Liver (tissue), 8 donors: ENCODE measurements at regions not wholly inside any gene's neighbourhood (a gene's known extent, or its start where the extent isn't known, plus 50 kb on each side); places are given as distances from the start of the nearest gene placed in this dataset.

Experiments used
- DNase-seq: peaks from one replicate; pipeline ENCODE4 v3.0.0-alpha.2; 2017; ENCODE audit warnings: low spot score
- H3K27ac ChIP-seq, 2 donors: one replicate each; pipeline ENCODE4 v1.7.0; 2013; ENCODE audit warnings: inconsistent platforms in 2 of 2, low read length in 2 of 2, control low read depth in 1 of 2, low read depth in 1 of 2, mild to moderate bottlenecking in 1 of 2
- H3K27me3 ChIP-seq, 4 donors: one replicate each; pipeline versions ENCODE4 v1.6.1 to v1.7.0; 2013; ENCODE audit warnings: low read length in 3 of 4, inconsistent platforms in 1 of 4, mild to moderate bottlenecking in 1 of 4, moderate library complexity in 1 of 4; ENCODE audit not compliant: control insufficient read depth in 4 of 4, insufficient read depth in 4 of 4
- H3K36me3 ChIP-seq, 4 donors: one replicate each; pipeline versions ENCODE4 v1.6.1 to v1.7.0; 2013; ENCODE audit warnings: low read length in 3 of 4, mild to moderate bottlenecking in 3 of 4, low read depth in 1 of 4, moderate library complexity in 1 of 4; ENCODE audit not compliant: control insufficient read depth in 4 of 4, insufficient read depth in 3 of 4
- H3K4me1 ChIP-seq, 4 donors: one replicate each; pipeline versions ENCODE4 v1.6.1 to v1.7.0; 2013; ENCODE audit warnings: low read length in 3 of 4, mild to moderate bottlenecking in 3 of 4, moderate library complexity in 1 of 4; ENCODE audit not compliant: control insufficient read depth in 4 of 4, insufficient read depth in 4 of 4
- H3K4me3 ChIP-seq, 3 donors: one replicate each; pipeline versions ENCODE4 v1.6.1 to v1.7.0; 2013; ENCODE audit warnings: low read length in 3 of 3, control low read depth in 1 of 3, low read depth in 1 of 3, mild to moderate bottlenecking in 1 of 3
- H3K9ac ChIP-seq, 2 donors: one replicate each; pipeline ENCODE4 v1.7.0; 2013; ENCODE audit warnings: low read length in 2 of 2, mild to moderate bottlenecking in 2 of 2, moderate library complexity in 2 of 2, control low read depth in 1 of 2, low read depth in 1 of 2
- H3K9me3 ChIP-seq, 4 donors: one replicate each; pipeline versions ENCODE4 v1.6.1 to v1.7.0; 2013; ENCODE audit warnings: low read length in 3 of 4; ENCODE audit not compliant: control insufficient read depth in 4 of 4
- ATF3 ChIP-seq: IDR thresholded peaks from 2 replicates; pipeline ENCODE4 v1.6.1; 2016; ENCODE audit warnings: antibody characterized with exemption
- CTCF ChIP-seq: fragments of 150-350 bp; IDR thresholded peaks from 2 replicates; pipeline ENCODE4 v1.5.1; 2017; ENCODE audit warnings: improper control_type of control experiment, low read depth, low read length; ENCODE audit not compliant: missing input control
- EGR1 ChIP-seq, 2 donors: IDR thresholded peaks; 2 replicates each; pipeline ENCODE4 v1.6.1; 2016 to 2018; ENCODE audit warnings: antibody characterized with exemption in 2 of 2, low read depth in 2 of 2
- FOXA2 ChIP-seq: IDR thresholded peaks from 2 replicates; pipeline ENCODE4 v1.6.1; 2016; ENCODE audit warnings: antibody characterized with exemption
- GABPA ChIP-seq, 2 donors: IDR thresholded peaks in 1 of 2; conservative IDR thresholded peaks in 1 of 2; 2 replicates each; pipeline ENCODE4 v1.6.1; 2016; ENCODE audit warnings: antibody characterized with exemption in 2 of 2, mild to moderate bottlenecking in 1 of 2, moderate library complexity in 1 of 2
- JUND ChIP-seq, 2 donors: IDR thresholded peaks; 2 replicates each; pipeline ENCODE4 v1.6.1; 2016; ENCODE audit warnings: antibody characterized with exemption in 2 of 2
- NR2F2 ChIP-seq: IDR thresholded peaks from 2 replicates; pipeline ENCODE4 v1.6.1; 2016; ENCODE audit warnings: antibody characterized with exemption
- RAD21 ChIP-seq, 2 donors: IDR thresholded peaks; 2 replicates each; pipeline ENCODE4 v1.6.1; 2016; ENCODE audit warnings: antibody characterized with exemption in 2 of 2, mild to moderate bottlenecking in 2 of 2
- REST ChIP-seq: IDR thresholded peaks from 2 replicates; pipeline ENCODE4 v1.6.1; 2016; ENCODE audit warnings: antibody characterized with exemption, mild to moderate bottlenecking
- RXRA ChIP-seq, 2 donors: IDR thresholded peaks; 2 replicates each; pipeline ENCODE4 v1.6.1; 2017 to 2018; ENCODE audit warnings: antibody characterized with exemption in 2 of 2, mild to moderate bottlenecking in 1 of 2
- SP1 ChIP-seq: IDR thresholded peaks from 2 replicates; pipeline ENCODE4 v1.6.1; 2018; ENCODE audit warnings: antibody characterized with exemption, mild to moderate bottlenecking
- TAF1 ChIP-seq: conservative IDR thresholded peaks from 2 replicates; pipeline ENCODE4 v1.6.1; 2016; ENCODE audit warnings: antibody characterized with exemption, mild to moderate bottlenecking
- YY1 ChIP-seq: IDR thresholded peaks from 2 replicates; pipeline ENCODE4 v1.6.1; 2016; ENCODE audit warnings: antibody characterized with exemption, mild to moderate bottlenecking
- ZBTB33 ChIP-seq: IDR thresholded peaks from 2 replicates; pipeline ENCODE4 v1.6.1; 2016; ENCODE audit warnings: antibody characterized with exemption
- WGBS: extraction: QIAGEN DNeasy Blood & Tissue Kit; methylation state at CpG from one replicate; pipeline ENCODE4 v1.1.7; 2013; 5-methylcytosine and 5-hydroxymethylcytosine counted together
- TF ChIP-seq, protein P1 (sequence below): IDR thresholded peaks from 2 replicates; pipeline ENCODE4 v1.6.1; 2016; ENCODE audit warnings: antibody characterized with exemption
- donor health status: healthy.
- donor health status: healthy.
- donor health status: healthy.
- donor health status: healthy.
- donor health status: healthy.

GRCh38 chrX:45727761-45728160, 527.1 kb upstream of the DIPK2B start:
- 66% methylated on average over 1 of the region's 1 CpG for WGBS
- no peak for TF ChIP-seq EGR1 (IDR thresholded peaks at IDR 0.05; ENCODE audit: low read depth in 2 of 2)
- TF ChIP-seq FOXA2, result no peak
- TF ChIP-seq REST, result no peak
- TF ChIP-seq, protein P1, sequence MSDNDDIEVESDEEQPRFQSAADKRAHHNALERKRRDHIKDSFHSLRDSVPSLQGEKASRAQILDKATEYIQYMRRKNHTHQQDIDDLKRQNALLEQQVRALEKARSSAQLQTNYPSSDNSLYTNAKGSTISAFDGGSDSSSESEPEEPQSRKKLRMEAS, result no peak
- TF ChIP-seq NR2F2, result no peak
- no peak for TF ChIP-seq SP1
- TF ChIP-seq YY1, result no peak
- no peak for TF ChIP-seq JUND (IDR thresholded peaks at IDR 0.05)
- no peak for TF ChIP-seq RXRA (IDR thresholded peaks at IDR 0.05)

DNA sequence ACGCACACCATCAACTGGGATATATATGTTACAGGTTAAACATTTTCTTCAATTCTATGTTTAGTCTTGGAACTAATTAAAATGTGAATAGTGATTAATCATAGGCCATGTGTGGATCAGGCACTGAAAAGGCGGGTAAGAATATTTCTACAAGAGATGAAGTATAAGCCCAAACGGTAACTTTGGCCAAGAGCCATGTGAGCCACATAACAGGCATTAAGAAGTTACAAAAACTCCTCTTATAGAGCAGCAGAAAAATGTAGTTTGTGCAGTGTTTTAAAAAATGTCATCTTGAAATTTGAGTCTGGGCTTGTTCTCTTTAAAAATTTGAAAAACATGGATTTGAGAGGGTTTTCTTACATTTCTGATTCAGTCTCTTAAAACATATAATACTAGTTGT, 521.8 kb upstream of the DIPK2B start:
- Histone ChIP-seq H3K9ac (no peak overlapping the region), H3K4me3 (no peak overlapping the region), H3K27ac (no peak overlapping the region), H3K4me1 (no peaks in the 10 kb centered on the region), H3K27me3 (peaks cover 0 to 2% (median 0%) of the 10 kb centered on the region in 4 donors), H3K36me3 (no peaks in the 10 kb centered on the region), H3K9me3 (peaks cover 0 to 2% (median 0%) of the 10 kb centered on the region in 4 donors)
- DNase-seq, result no peak
- no peak for TF ChIP-seq NR2F2
- no peak for TF ChIP-seq ZBTB33
- no peak for TF ChIP-seq RAD21 (IDR thresholded peaks at IDR 0.05)
- TF ChIP-seq ATF3, result no peak
- TF ChIP-seq SP1, result no peak
- no peak for TF ChIP-seq FOXA2
- TF ChIP-seq TAF1, result no peak
- no peak for TF ChIP-seq CTCF
- no peak for TF ChIP-seq GABPA (IDR thresholded peaks at IDR 0.05 in 1 of 2, conservative IDR thresholded peaks at IDR 0.05 in 1 of 2)
- TF ChIP-seq RXRA (IDR thresholded peaks at IDR 0.05), result no peak
- no peak for TF ChIP-seq JUND (IDR thresholded peaks at IDR 0.05)
- TF ChIP-seq EGR1 (IDR thresholded peaks at IDR 0.05; ENCODE audit: low read depth in 2 of 2), result no peak
- WGBS, result 91% methylated on average over 3 of the region's 3 CpGs

More at GRCh38 chrX:45727761-45728160, 527.1 kb upstream of the DIPK2B start:
- Histone ChIP-seq H3K4me3 (no peak overlapping the region), H3K4me1 (no peaks in the 10 kb centered on the region), H3K36me3 (no peaks in the 10 kb centered on the region), H3K27me3 (no peaks in the 10 kb centered on the region), H3K9ac (no peak overlapping the region), H3K27ac (no peak overlapping the region), H3K9me3 (no peaks in the 10 kb centered on the region)
- DNase-seq, result no peak
